ENCODE measurements at regions not wholly inside any gene's neighbourhood (a gene's known extent, or its start where the extent isn't known, plus 50 kb on each side); places are given as distances from the start of the nearest gene placed in this dataset.

GRCh38 chr9:20041697-20042081 lies 252.9 kb upstream of the SLC24A2 start (continued):
- TF ChIP-seq ZNF660 (tag by site-specific recombination; IDR thresholded peaks at IDR 0.05) = no peak
- TF ChIP-seq ZNF707 (tag by site-specific recombination; IDR thresholded peaks at IDR 0.05) = no peak
- no peak for TF ChIP-seq ZNF146 (tag by site-specific recombination; IDR thresholded peaks at IDR 0.05)
- TF ChIP-seq ZNF571 (tag by site-specific recombination; IDR thresholded peaks at IDR 0.05) = no peak
- no peak for TF ChIP-seq ZNF184 (tag by site-specific recombination; IDR thresholded peaks at IDR 0.05)
- no peak for TF ChIP-seq YY2 (tag by site-specific recombination; IDR thresholded peaks at IDR 0.05)
- TF ChIP-seq ZNF449 (tag by site-specific recombination; IDR thresholded peaks at IDR 0.05) = no peak
- no peak for TF ChIP-seq KLF7 (tag by site-specific recombination; IDR thresholded peaks at IDR 0.05; ENCODE audit: borderline replicate concordance)
- no peak for TF ChIP-seq ZBTB49 (tag by site-specific recombination; IDR thresholded peaks at IDR 0.05; ENCODE audit: low read depth)

- H3K36me3 ChIP-seq (ENCODE audit: control insufficient read depth in 2 of 2, insufficient read depth in 1 of 2, low read length in 2 of 2) = no peaks in the 10 kb centered on the region
- CTCF ChIA-PET = no interaction called here
Measured at GRCh38 chr9:20040991-20041696, 252.3 kb upstream of the SLC24A2 start.

More at GRCh38 chr9:20040991-20041696, 252.3 kb upstream of the SLC24A2 start:
- Histone ChIP-seq H3K27ac (ENCODE audit: extremely low read depth, low read depth, low read length) (no peak overlapping the region), H3K4me1 (ENCODE audit: control insufficient read depth, insufficient read depth, low read length) (no peaks in the 10 kb centered on the region), H3K9me3 (ENCODE audit: control insufficient read depth, insufficient read depth, low read depth, low read length) (no peaks in the 10 kb centered on the region), H3K4me3 (ENCODE audit: low read depth, low read length) (no peak overlapping the region)
- TF ChIP-seq ZNF555 (tag by site-specific recombination; conservative IDR thresholded peaks at IDR 0.05) (no peak), PBX3 (CRISPR knock-in tag; IDR thresholded peaks at IDR 0.05) (no peak), ZNF184 (tag by site-specific recombination; IDR thresholded peaks at IDR 0.05) (no peak), ZNF280D (tag by site-specific recombination; IDR thresholded peaks at IDR 0.05) (no peak), ATF2 (tag by site-specific recombination; IDR thresholded peaks at IDR 0.05; ENCODE audit: low read depth) (no peak), BCL11A (tag by site-specific recombination; IDR thresholded peaks at IDR 0.05; ENCODE audit: low read depth) (no peak), ZFP41 (tag by site-specific recombination; IDR thresholded peaks at IDR 0.05; ENCODE audit: borderline replicate concordance) (no peak), ZNF423 (tag by site-specific recombination; IDR thresholded peaks at IDR 0.05) (no peak), ZNF792 (tag by site-specific recombination; IDR thresholded peaks at IDR 0.05) (no peak), ZNF341 (tag by site-specific recombination; IDR thresholded peaks at IDR 0.05; ENCODE audit: low read depth) (no peak), ZEB2 (tag by site-specific recombination; IDR thresholded peaks at IDR 0.05) (no peak), ZNF302 (tag by site-specific recombination; IDR thresholded peaks at IDR 0.05; ENCODE audit: low read depth) (no peak), ZNF23 (tag by site-specific recombination; IDR thresholded peaks at IDR 0.05; ENCODE audit: borderline replicate concordance) (no peak), ZBTB21 (tag by site-specific recombination; IDR thresholded peaks at IDR 0.05) (no peak), ZNF701 (tag by site-specific recombination; IDR thresholded peaks at IDR 0.05) (no peak)
- POLR2A ChIA-PET = no interaction called here

Measured in HEK293 (cell line).